ENCODE measurements at regions not wholly inside any gene's neighbourhood (a gene's known extent, or its start where the extent isn't known, plus 50 kb on each side); places are given as distances from the start of the nearest gene placed in this dataset.

- TF ChIP-seq CTCF (IDR thresholded peaks at IDR 0.05) (no peak), EZH2phosphoT487 (IDR thresholded peaks at IDR 0.05) (no peak), EZH2 (IDR thresholded peaks at IDR 0.05) (no peak)
Observed at GRCh38 chr7:21214657-21215056, 213.2 kb upstream of the SP4 start.

Data from neural progenitor cell (in vitro differentiated cells).